GM19193 (cell line): ENCODE measurements at regions not wholly inside any gene's neighbourhood (a gene's known extent, or its start where the extent isn't known, plus 50 kb on each side); places are given as distances from the start of the nearest gene placed in this dataset.

Experiments
- POLR2A ChIP-seq: IDR thresholded peaks from 4 replicates; pipeline ENCODE4 v1.6.1; 2011; ENCODE audit not compliant: insufficient read depth, insufficient read length; ENCODE audit errors: extremely low read depth

- TF ChIP-seq POLR2A, result no peak
Measured at GRCh38 chr9:105138306-105138801, 106.1 kb upstream of the SLC44A1 start.

GRCh38 chr9:105141146-105141975, 103.1 kb upstream of the SLC44A1 start:
- no peak for TF ChIP-seq POLR2A

GRCh38 chr9:105141976-105142250, 102.5 kb upstream of the SLC44A1 start:
- TF ChIP-seq POLR2A, result no peak

DNA sequence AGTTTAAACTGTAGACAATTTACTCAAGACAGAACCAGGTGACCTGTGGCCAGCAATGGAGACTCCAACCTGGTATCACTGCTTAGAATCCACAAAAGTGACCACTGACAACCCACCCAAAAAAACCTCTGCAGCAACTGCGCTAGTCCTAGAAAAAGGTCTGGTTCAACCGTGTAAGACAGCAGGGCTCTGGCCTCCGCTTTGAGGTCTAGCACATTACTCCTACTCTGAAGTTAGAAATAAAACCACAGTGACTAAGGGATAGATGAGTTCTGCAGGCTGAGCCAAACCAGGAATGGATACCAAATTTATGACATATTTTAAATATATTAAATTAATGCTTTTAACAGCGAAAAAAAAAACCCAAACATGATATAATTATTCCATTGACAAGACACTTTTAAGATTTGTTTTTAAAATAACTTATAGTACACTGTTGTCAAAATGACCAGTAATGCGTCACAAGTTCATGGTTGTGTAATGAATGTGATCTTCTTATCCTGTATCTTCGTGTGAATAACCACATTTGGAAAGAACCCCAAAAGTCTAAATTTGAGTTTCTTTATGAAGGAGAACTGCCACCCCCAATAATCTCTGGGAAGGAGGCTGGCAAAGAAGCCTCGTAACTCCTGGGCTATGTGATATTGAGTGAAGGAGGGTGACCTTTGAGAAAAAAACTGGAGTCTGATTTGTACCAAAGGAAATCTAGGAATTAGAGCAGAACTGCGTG, 101.9 kb upstream of the SLC44A1 start:
- no peak for TF ChIP-seq POLR2A

GRCh38 chr9:105143136-105143430, 101.4 kb upstream of the SLC44A1 start:
- no peak for TF ChIP-seq POLR2A

- TF ChIP-seq POLR2A, result no peak
Measured at GRCh38 chr9:105144076-105144475, 100.4 kb upstream of the SLC44A1 start.

- no peak for TF ChIP-seq POLR2A
Measured at GRCh38 chr9:105144841-105145240, 99.6 kb upstream of the SLC44A1 start.

DNA sequence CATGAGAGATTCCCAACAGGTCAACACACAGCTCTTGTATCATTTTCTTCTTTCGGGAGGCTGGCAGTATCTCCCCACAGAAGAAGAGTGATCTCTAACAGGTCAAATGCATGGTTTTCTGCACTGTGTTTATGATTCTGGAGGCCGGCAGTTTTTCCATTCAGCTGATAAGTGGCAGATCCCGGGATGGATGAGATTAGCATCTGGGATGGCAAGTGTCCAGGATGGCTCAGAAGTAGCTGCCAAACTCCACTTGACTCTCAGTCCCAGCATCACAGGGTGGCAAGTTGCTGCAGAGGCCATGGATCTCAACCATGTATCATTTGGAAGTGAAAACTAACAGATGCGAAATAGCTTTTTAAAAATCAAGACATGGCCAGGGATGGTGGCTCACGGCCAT, 97.8 kb upstream of the SLC44A1 start:
- TF ChIP-seq POLR2A, result no peak

DNA sequence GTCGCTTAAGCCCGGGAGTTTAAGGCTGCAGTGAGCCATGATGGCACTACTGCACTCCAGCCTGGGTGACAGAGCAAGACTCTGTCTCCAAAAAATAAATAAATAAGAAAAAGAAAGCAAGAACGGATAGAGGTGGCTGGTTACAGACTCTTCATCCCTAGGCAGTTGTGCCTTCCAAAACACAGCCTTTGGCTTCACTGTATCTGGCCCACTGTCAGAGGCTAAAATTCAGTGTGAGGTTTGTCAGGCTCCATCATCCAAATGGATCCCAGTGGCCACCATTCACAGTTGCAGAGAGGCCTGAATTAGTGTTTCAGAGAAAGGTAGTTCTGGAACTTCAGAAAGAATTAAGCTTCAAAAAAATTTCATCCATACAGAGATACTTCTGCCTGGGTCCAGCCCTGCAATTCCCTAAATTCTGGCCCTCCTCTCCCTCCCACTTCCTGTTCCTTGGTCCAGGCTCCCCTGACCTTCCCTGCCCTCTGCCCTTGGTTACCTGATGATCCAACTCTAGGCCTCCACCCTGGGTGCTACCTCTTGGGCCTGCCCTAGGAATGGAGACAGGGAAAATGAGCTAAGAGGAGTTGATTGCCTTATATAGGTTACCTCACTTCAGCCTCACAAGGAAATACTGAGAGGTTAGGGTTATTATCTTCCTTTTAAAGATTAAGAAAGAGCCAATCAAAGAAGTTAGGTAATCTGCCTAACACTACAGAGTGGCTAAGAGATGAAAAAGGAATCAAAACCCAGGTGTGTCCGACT, 97.2 kb upstream of the SLC44A1 start:
- TF ChIP-seq POLR2A, result no peak

- TF ChIP-seq POLR2A, result no peak
Measured at GRCh38 chr9:105148328-105149006, 96.0 kb upstream of the SLC44A1 start.

GRCh38 chr9:105150991-105151685, 93.3 kb upstream of the SLC44A1 start:
- TF ChIP-seq POLR2A, result no peak

GRCh38 chr9:105151686-105151995, 92.8 kb upstream of the SLC44A1 start:
- TF ChIP-seq POLR2A, result no peak

DNA sequence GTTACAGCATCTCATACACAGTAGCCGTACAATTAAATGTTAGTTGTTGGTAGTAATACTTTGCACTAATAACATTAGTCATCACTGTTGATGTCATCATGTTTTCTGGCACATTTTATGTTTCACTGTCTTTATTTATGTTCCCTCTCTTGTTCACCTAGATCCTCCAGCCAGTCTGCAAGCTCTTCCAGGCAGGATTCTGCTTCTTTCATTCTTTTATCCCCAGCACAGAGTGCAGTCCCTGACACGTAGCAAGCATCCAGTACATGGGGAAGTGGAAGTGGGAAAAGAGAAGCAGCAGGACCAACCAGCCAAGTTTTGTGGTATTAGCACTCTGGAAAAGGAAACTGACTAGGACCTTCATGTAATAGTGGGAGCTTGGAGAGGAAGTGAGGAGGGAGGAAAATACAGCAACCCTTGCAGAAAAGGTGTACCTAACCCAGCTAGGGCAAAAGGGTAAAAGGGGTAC, 89.7 kb upstream of the SLC44A1 start:
- TF ChIP-seq POLR2A, result no peak

DNA sequence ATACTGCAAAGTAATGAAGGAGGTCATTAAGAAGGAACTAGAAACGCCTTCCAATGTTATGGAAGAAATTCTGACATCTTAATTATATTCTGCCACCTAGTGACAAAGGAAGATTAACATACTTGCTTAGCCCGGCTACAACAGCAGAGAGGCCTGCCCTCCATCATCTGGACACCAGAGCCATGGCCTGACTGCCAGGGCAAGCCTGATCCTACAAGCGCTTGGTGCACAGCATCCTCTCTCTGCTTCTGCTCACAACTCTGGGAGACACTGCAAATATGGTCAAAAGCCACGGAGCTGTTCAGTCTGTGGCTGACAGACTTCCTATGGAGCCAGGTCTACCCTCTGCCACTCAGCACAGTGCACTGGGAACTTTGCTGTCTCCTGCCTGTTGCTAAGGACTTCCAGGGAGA, 87.3 kb upstream of the SLC44A1 start:
- no peak for TF ChIP-seq POLR2A
